Skeletal muscle tissue (tissue), 3 donors: ENCODE measurements at regions not wholly inside any gene's neighbourhood (a gene's known extent, or its start where the extent isn't known, plus 50 kb on each side); places are given as distances from the start of the nearest gene placed in this dataset.
"Not testable (repeated sequence)": the region's sequence is repeated elsewhere in the genome, so short reads cannot be mapped to it uniquely, and the experiment has no call there.

Experiments
- H3K27ac ChIP-seq: one replicate; pipeline ENCODE4 v1.7.0; 2013; ENCODE audit warnings: mild to moderate bottlenecking, low read depth, low read length, inconsistent platforms
- H3K27me3 ChIP-seq, 3 donors: one replicate each; pipeline ENCODE4 v1.7.0; 2013; ENCODE audit warnings: low read length in 3 of 3; ENCODE audit not compliant: control insufficient read depth in 3 of 3, insufficient read depth in 3 of 3
- H3K36me3 ChIP-seq, 3 donors: one replicate each; pipeline ENCODE4 v1.7.0; 2013; ENCODE audit warnings: low read length in 3 of 3; ENCODE audit not compliant: control insufficient read depth in 3 of 3, insufficient read depth in 3 of 3
- H3K4me1 ChIP-seq, 3 donors: one replicate each; pipeline ENCODE4 v1.7.0; 2013; ENCODE audit warnings: low read length in 3 of 3, mild to moderate bottlenecking in 3 of 3; ENCODE audit not compliant: control insufficient read depth in 3 of 3, insufficient read depth in 3 of 3
- H3K4me3 ChIP-seq, 3 donors: one replicate each; pipeline ENCODE4 v1.7.0; 2013; ENCODE audit warnings: low read length in 3 of 3
- H3K9ac ChIP-seq, 3 donors: one replicate each; pipeline ENCODE4 v1.7.0; 2013; ENCODE audit warnings: low read length in 3 of 3, mild to moderate bottlenecking in 3 of 3, moderate library complexity in 2 of 3, low read depth in 1 of 3
- H3K9me3 ChIP-seq, 3 donors: one replicate each; pipeline ENCODE4 v1.7.0; 2013; ENCODE audit warnings: low read length in 3 of 3; ENCODE audit not compliant: control insufficient read depth in 3 of 3
- donor health status: Osteomylitis.

DNA sequence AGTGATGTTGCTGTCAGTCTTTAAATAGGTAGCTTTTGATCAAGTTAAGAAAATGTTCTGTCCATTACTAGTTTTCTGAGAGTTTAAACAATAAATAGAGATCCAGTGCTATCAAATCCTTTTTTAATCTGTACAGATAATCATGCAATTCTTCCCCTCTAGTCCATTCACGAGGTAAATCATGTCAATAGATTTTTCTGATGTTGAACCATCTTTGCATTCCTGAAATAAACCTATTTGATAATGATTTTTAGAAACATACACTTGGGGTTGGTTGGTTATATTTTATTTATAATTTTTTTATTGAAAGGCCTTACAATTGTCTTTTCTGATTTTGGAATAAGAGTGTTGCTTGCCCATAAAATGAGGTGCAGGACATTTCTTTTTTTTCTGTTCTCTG lies 95.0 kb downstream of the FAM53A start:
- Histone ChIP-seq H3K27me3 (peaks cover 5% of the 10 kb centered on the region in 3 donors), H3K9ac (no peak overlapping the region), H3K4me3 (no peak overlapping the region), H3K4me1 (no peaks in the 10 kb centered on the region), H3K36me3 (no peaks in the 10 kb centered on the region), H3K27ac (no peak overlapping the region), H3K9me3 (peaks cover 6 to 14% (median 11%) of the 10 kb centered on the region in 3 donors)

GRCh38 chr4:1588306-1588705 lies 95.8 kb downstream of the FAM53A start:
- Histone ChIP-seq H3K36me3 (no peaks in the 10 kb centered on the region), H3K4me1 (no peaks in the 10 kb centered on the region), H3K4me3 (no peak overlapping the region)

GRCh38 chr4:1584498-1584897 lies 99.6 kb downstream of the FAM53A start:
- Histone ChIP-seq H3K9ac (no peak overlapping the region), H3K4me1 (peaks cover 0 to 4% (median 2%) of the 10 kb centered on the region in 3 donors), H3K27ac (no peak overlapping the region), H3K4me3 (no peak overlapping the region), H3K9me3 (peaks cover 4% of the 10 kb centered on the region in 3 donors), H3K36me3 (no peaks in the 10 kb centered on the region), H3K27me3 (peaks cover 0 to 13% (median 13%) of the 10 kb centered on the region in 3 donors)

More at GRCh38 chr4:1588306-1588705, 95.8 kb downstream of the FAM53A start:
- no peak overlapping the region for H3K27ac ChIP-seq
- H3K9ac ChIP-seq, result no peak overlapping the region
- H3K27me3 ChIP-seq, result peaks cover 0 to 2% (median 0%) of the 10 kb centered on the region in 3 donors
- H3K9me3 ChIP-seq, result peaks cover 6 to 14% (median 11%) of the 10 kb centered on the region in 3 donors

DNA sequence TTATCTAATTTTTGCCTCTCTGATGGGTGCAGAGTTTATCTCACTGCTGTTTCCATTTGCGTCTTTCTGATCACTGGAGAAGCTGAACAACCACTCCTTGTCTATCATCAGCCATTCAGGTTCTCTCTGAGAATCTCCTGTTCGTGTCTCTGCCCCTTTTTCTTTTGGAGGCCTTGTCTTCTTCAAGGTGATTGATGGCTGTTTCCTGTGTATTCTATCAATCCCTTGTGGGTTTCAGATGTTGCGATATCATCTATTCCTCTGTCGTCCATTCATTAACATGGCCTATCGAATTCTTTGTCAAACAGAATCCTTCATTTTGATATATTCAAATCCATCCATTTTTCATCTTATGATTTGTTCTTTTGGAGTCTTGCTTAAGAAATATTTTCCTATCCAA lies 100.3 kb downstream of the FAM53A start:
- no peak overlapping the region for H3K27ac ChIP-seq
- no peak overlapping the region for H3K4me3 ChIP-seq
- H3K9ac ChIP-seq, result no peak overlapping the region
- H3K4me1 ChIP-seq, result peaks cover 0 to 5% (median 4%) of the 10 kb centered on the region in 3 donors
- peaks cover 3 to 4% (median 3%) of the 10 kb centered on the region in 3 donors for H3K9me3 ChIP-seq
- no peaks in the 10 kb centered on the region for H3K36me3 ChIP-seq
- peaks cover 3 to 16% (median 15%) of the 10 kb centered on the region in 3 donors for H3K27me3 ChIP-seq

- Histone ChIP-seq H3K9ac (no peak overlapping the region), H3K4me1 (peaks cover 0 to 8% (median 7%) of the 10 kb centered on the region in 3 donors), H3K27ac (no peak overlapping the region), H3K9me3 (peaks cover 0 to 4% (median 0%) of the 10 kb centered on the region in 3 donors), H3K36me3 (no peaks in the 10 kb centered on the region), H3K27me3 (peaks cover 6 to 19% (median 18%) of the 10 kb centered on the region in 3 donors), H3K4me3 (no peak overlapping the region)
These were observed 100.9 kb downstream of the FAM53A start for GRCh38 chr4:1583051-1583785.

- Histone ChIP-seq H3K4me3 (no peak overlapping the region), H3K27ac (no peak overlapping the region), H3K9ac (no peak overlapping the region), H3K9me3 (peaks cover 0 to 4% (median 0%) of the 10 kb centered on the region in 3 donors), H3K36me3 (no peaks in the 10 kb centered on the region), H3K4me1 (peaks cover 0 to 9% (median 8%) of the 10 kb centered on the region in 3 donors), H3K27me3 (peaks cover 7 to 24% (median 21%) of the 10 kb centered on the region in 3 donors)
These were observed 101.9 kb downstream of the FAM53A start for GRCh38 chr4:1582227-1582626.

DNA sequence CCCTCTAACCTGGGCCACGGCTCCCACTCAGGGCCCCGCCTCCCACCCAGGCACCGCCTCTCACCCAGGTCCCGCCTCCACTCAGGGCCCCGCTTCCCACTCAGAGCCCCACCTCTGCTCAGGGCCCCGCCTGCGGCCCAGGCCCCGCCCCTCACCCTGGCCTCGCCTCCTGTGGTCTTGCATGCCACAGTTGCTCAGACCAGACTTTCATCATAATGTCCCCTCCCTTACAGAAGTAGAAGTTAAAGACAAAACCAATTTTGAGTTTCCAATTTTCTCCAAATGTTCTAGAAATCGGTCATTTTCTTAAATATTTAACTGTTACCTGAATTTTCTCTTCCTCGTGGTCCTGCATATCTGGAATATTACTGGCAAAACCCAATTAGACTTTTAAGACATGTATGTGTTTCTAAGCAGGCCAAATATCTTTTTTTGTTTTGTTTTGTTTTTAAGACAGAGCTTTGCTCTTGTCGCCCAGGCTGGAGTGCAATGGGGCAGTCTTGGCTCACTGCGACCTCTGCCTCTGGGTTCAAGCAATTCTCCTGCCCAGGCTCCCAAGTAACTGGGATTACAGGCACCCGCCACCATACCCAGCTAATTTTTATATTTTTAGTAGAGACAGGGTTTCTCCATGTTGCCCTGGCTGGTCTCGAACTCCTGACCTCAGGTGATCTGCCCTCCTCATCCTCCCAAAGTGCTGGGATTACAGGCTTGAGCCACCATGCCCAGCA lies 102.8 kb downstream of the FAM53A start:
- not testable (repeated sequence) for H3K9me3 ChIP-seq, H3K27ac ChIP-seq, H3K4me1 ChIP-seq, H3K9ac ChIP-seq, H3K4me3 ChIP-seq, H3K36me3 ChIP-seq
- peaks cover 10 to 28% (median 25%) of the 10 kb centered on the region in 3 donors for H3K27me3 ChIP-seq

- peaks cover 12 to 35% (median 30%) of the 10 kb centered on the region in 3 donors for H3K27me3 ChIP-seq
- not testable (repeated sequence) for H3K9me3 ChIP-seq, H3K4me3 ChIP-seq, H3K36me3 ChIP-seq, H3K9ac ChIP-seq, H3K4me1 ChIP-seq, H3K27ac ChIP-seq
These were observed 103.5 kb downstream of the FAM53A start for GRCh38 chr4:1580692-1581012.

GRCh38 chr4:1579901-1580691 lies 104.0 kb downstream of the FAM53A start:
- Histone ChIP-seq H3K4me1 (peaks cover 0 to 9% (median 8%) of the 10 kb centered on the region in 3 donors), H3K9ac (peak overlapping the region in 2 of 3 donors; percentile 38 to 69), H3K27me3 (peaks cover 18 to 41% (median 34%) of the 10 kb centered on the region in 3 donors), H3K36me3 (no peaks in the 10 kb centered on the region), H3K4me3 (peak overlapping the region; percentile 64 to 70 (median 65)), H3K27ac (peak overlapping the region; percentile 56), H3K9me3 (peaks cover 0 to 4% (median 0%) of the 10 kb centered on the region in 3 donors)
